A549 (cell line): ENCODE measurements at regions not wholly inside any gene's neighbourhood (a gene's known extent, or its start where the extent isn't known, plus 50 kb on each side); places are given as distances from the start of the nearest gene placed in this dataset.
"Not testable (repeated sequence)": the region's sequence is repeated elsewhere in the genome, so short reads cannot be mapped to it uniquely, and the experiment has no call there.

Experiments
- ATAC-seq, 2 experiments: fragments of 200-7000 bp in 1 of 2; fragments of >200 bp in 1 of 2; cut with Nextera tagmentation in 1 of 2; cut with Tn5 transposase in 1 of 2; 3 replicates each; pipeline versions ENCODE4 v1.8.0 to v1.9.1; 2018 to 2020; ENCODE audit warnings: mild to moderate bottlenecking in 1 of 2, moderate library complexity in 1 of 2
- CTCF ChIA-PET: fragments of 300-600 bp; sonication (Branson Sonifier 250); formaldehyde crosslinking; extraction: SDS; loops from one replicate; lab custom pipeline; 2021; ENCODE audit warnings: antibody characterized with exemption, inconsistent platforms; lab: Yijun Ruan, JAX
- POLR2A ChIA-PET: fragments of 350-600 bp; formaldehyde crosslinking; extraction: SDS; loops from one replicate; lab custom pipeline; 2021; ENCODE audit warnings: antibody characterized with exemption, inconsistent platforms; lab: Yijun Ruan, JAX
- DNase-seq, 2 experiments: peaks; one replicate each; pipeline versions ENCODE4 v3.0.0 to v3.0.0-alpha.2; 2011 to 2016; ENCODE audit warnings: low read depth in 1 of 2, low spot score in 1 of 2
- FAIRE-seq: peaks from 2 replicates; lab custom pipeline; 2011; peaks lifted over from hg19 to GRCh38; lab: Jason Lieb, UNC
- H3K27ac ChIP-seq, 2 experiments: fragments of >200 bp; sonication (Bioruptor Twin); formaldehyde crosslinking; 3 replicates each; pipeline ENCODE4 v1.5.1; 2016 to 2017
- H3K4me1 ChIP-seq: fragments of >200 bp; sonication (Bioruptor Twin); formaldehyde crosslinking; 3 replicates; pipeline ENCODE4 v1.6.1; 2016
- H3K4me2 ChIP-seq: fragments of >200 bp; sonication (Bioruptor Twin); formaldehyde crosslinking; 3 replicates; pipeline ENCODE4 v1.6.1; 2016
- H3K4me3 ChIP-seq: fragments of >200 bp; sonication (Bioruptor Twin); formaldehyde crosslinking; 3 replicates; pipeline ENCODE4 v1.5.1; 2016
- H3K9me3 ChIP-seq: fragments of >200 bp; sonication (Bioruptor Twin); formaldehyde crosslinking; 3 replicates; pipeline ENCODE4 v1.6.1; 2016
- BHLHE40 ChIP-seq: IDR thresholded peaks from 2 replicates; pipeline ENCODE4 v1.6.1; 2012; ENCODE audit warnings: low read depth, low read length, inconsistent platforms
- CHD4 ChIP-seq: fragments of 200-600 bp; sonication (generic); IDR thresholded peaks from 2 replicates; pipeline ENCODE4 v1.6.1; 2016; ENCODE audit warnings: antibody characterized with exemption, mild to moderate bottlenecking, borderline replicate concordance
- EHF ChIP-seq: fragments of 250-450 bp; sonication (Bioruptor Pico); IDR thresholded peaks from 2 replicates; pipeline ENCODE4 v1.5.0; 2020; ENCODE audit warnings: mild to moderate bottlenecking
- ELK1 ChIP-seq: fragments of 150-350 bp; IDR thresholded peaks from 2 replicates; pipeline ENCODE4 v1.6.1; 2014; ENCODE audit warnings: low read depth, mild to moderate bottlenecking, low read length
- FOSL2 ChIP-seq, 2 experiments: fragments of 450-650 bp in 1 of 2; fragments of >200 bp in 1 of 2; sonication (Bioruptor Twin) in 1 of 2; formaldehyde crosslinking; IDR thresholded peaks; 2 replicates each; pipeline versions ENCODE4 v1.5.0 to v1.6.1; 2016 to 2020; ENCODE audit warnings: mild to moderate bottlenecking in 1 of 2, moderate library complexity in 1 of 2
- HES2 ChIP-seq: fragments of >200 bp; sonication (Bioruptor Twin); formaldehyde crosslinking; IDR thresholded peaks from 2 replicates; pipeline ENCODE4 v1.6.1; 2016
- HEYL ChIP-seq: fragments of 250-450 bp; sonication (Bioruptor Pico); IDR thresholded peaks from 2 replicates; pipeline ENCODE4 v1.8.0; 2021; ENCODE audit warnings: mild to moderate bottlenecking, moderate library complexity
- JUN ChIP-seq, 2 experiments: fragments of >200 bp; sonication (Bioruptor Twin); formaldehyde crosslinking; IDR thresholded peaks; 2 replicates in 1 of 2; 3 replicates in 1 of 2; pipeline ENCODE4 v1.6.1; 2016 to 2017
- KDM1A ChIP-seq: fragments of 200-600 bp; sonication (generic); IDR thresholded peaks from 2 replicates; pipeline ENCODE4 v1.6.1; 2016; ENCODE audit warnings: low read depth, mild to moderate bottlenecking
- MAFK ChIP-seq: fragments of 450-650 bp; IDR thresholded peaks from 2 replicates; pipeline ENCODE4 v1.6.1; 2014; ENCODE audit not compliant: partially characterized antibody
- MAX ChIP-seq: IDR thresholded peaks from 2 replicates; pipeline ENCODE4 v1.6.1; 2012
- NPAS2 ChIP-seq: fragments of 250-450 bp; sonication (Bioruptor Pico); IDR thresholded peaks from 2 replicates; pipeline ENCODE4 v1.8.0; 2022; ENCODE audit warnings: mild to moderate bottlenecking, moderate library complexity, borderline replicate concordance
- NR3C1 ChIP-seq: fragments of >200 bp; sonication (Bioruptor Twin); formaldehyde crosslinking; IDR thresholded peaks from 3 replicates; pipeline ENCODE4 v1.6.1; 2017
- PHF8 ChIP-seq: fragments of 200-600 bp; sonication (generic); IDR thresholded peaks from 2 replicates; pipeline ENCODE4 v1.6.1; 2016; ENCODE audit warnings: low read depth, mild to moderate bottlenecking, antibody characterized with exemption, moderate library complexity, borderline replicate concordance
- POLR2AphosphoS2 ChIP-seq: conservative IDR thresholded peaks from 2 replicates; pipeline ENCODE4 v1.6.1; 2012; ENCODE audit warnings: low read length, improper control_type of control experiment, inconsistent platforms
- SREBF2 ChIP-seq: fragments of 450-650 bp; IDR thresholded peaks from 2 replicates; pipeline ENCODE4 v1.6.1; 2014; ENCODE audit warnings: mild to moderate bottlenecking, moderate library complexity
- ZNF302 ChIP-seq: fragments of 250-450 bp; sonication (Bioruptor Pico); IDR thresholded peaks from 2 replicates; pipeline ENCODE4 v1.9.0; 2021; ENCODE audit warnings: inconsistent platforms, mild to moderate bottlenecking, moderate library complexity
- ZSCAN20 ChIP-seq: fragments of 250-450 bp; sonication (Bioruptor Pico); IDR thresholded peaks from 2 replicates; pipeline ENCODE4 v1.8.0; 2022; ENCODE audit warnings: mild to moderate bottlenecking, moderate library complexity
- WGBS: methylation state at CpG from one replicate; pipeline ENCODE4 v1.1.6; 2017; ENCODE audit errors: missing lambda C conversion rate; 5-methylcytosine and 5-hydroxymethylcytosine counted together
- TF ChIP-seq, protein P1 (sequence below): fragments of >200 bp; sonication (Bioruptor Twin); formaldehyde crosslinking; IDR thresholded peaks from 3 replicates; pipeline ENCODE4 v1.5.1; 2016

- whole genome bisulfite sequencing: 0% methylated on average over 2 of the region's 2 CpGs
- POLR2A ChIA-PET: no interaction called here
- ATAC-seq: no peak
Observed at GRCh38 chr6:159414711-159415110, 245.5 kb downstream of the FNDC1 start.

GRCh38 chr6:159407211-159407780 is 238.1 kb downstream of the FNDC1 start:
- H3K27ac ChIP-seq, ATAC-seq, H3K4me1 ChIP-seq, H3K4me2 ChIP-seq, DNase-seq, H3K9me3 ChIP-seq, CTCF ChIA-PET, H3K4me3 ChIP-seq, FAIRE-seq: not testable (repeated sequence)
- POLR2A ChIA-PET: interaction anchor here (0.6 kb wide), 1 partner anchor 9 kb away, joined by 3 read pairs; no protein-coding TSS in a partner anchor
- WGBS: 35% methylated on average over 2 of the region's 41 CpGs

More at GRCh38 chr6:159414711-159415110, 245.5 kb downstream of the FNDC1 start:
- H3K4me1 ChIP-seq: no peaks in the 10 kb centered on the region
- TF ChIP-seq ZSCAN20 (CRISPR knock-in tag): no peak
- TF ChIP-seq HEYL (CRISPR knock-in tag): no peak
- TF ChIP-seq PHF8: no peak
- TF ChIP-seq FOSL2 (IDR thresholded peaks at IDR 0.05): no peak
- no peak for TF ChIP-seq FOSL2 (CRISPR knock-in tag; IDR thresholded peaks at IDR 0.05)
- no peak for TF ChIP-seq HES2
- TF ChIP-seq ELK1: no peak
- no peak for TF ChIP-seq ZNF302 (CRISPR knock-in tag)
- TF ChIP-seq CHD4: no peak
- no peak for TF ChIP-seq MAX
- TF ChIP-seq POLR2AphosphoS2: no peak
- TF ChIP-seq, protein P1, sequence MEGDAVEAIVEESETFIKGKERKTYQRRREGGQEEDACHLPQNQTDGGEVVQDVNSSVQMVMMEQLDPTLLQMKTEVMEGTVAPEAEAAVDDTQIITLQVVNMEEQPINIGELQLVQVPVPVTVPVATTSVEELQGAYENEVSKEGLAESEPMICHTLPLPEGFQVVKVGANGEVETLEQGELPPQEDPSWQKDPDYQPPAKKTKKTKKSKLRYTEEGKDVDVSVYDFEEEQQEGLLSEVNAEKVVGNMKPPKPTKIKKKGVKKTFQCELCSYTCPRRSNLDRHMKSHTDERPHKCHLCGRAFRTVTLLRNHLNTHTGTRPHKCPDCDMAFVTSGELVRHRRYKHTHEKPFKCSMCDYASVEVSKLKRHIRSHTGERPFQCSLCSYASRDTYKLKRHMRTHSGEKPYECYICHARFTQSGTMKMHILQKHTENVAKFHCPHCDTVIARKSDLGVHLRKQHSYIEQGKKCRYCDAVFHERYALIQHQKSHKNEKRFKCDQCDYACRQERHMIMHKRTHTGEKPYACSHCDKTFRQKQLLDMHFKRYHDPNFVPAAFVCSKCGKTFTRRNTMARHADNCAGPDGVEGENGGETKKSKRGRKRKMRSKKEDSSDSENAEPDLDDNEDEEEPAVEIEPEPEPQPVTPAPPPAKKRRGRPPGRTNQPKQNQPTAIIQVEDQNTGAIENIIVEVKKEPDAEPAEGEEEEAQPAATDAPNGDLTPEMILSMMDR: no peak
- no peak for TF ChIP-seq BHLHE40
- no peak for TF ChIP-seq MAFK
- no peak for TF ChIP-seq JUN (IDR thresholded peaks at IDR 0.05)
- DNase-seq: no peak
- H3K27ac ChIP-seq: no peak overlapping the region
- H3K4me3 ChIP-seq: no peak overlapping the region
- no peaks in the 10 kb centered on the region for H3K9me3 ChIP-seq
- no peak overlapping the region for H3K4me2 ChIP-seq
- CTCF ChIA-PET: interaction anchor here (1.5 kb wide), 1 partner anchor 240 kb away, joined by 5 read pairs; no protein-coding TSS in a partner anchor
- no peak for FAIRE-seq

DNA sequence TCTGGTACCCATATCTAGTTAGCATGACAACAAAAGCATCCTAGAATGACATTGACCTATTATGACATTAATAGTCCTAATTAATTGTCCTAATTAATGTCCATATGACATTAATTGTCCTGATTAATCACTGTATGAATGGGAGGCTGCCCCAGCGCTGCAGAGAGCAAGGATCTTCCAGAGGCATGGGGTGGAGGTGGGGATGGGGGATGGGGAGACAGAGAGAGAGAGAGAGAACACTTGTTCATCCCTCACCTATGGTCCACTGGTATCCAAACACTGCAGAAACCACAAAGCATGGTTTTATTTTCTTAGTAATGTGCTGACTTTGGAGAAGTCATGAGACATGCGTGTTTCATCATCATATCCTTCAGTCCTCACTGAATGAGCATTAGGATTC is 235.1 kb downstream of the FNDC1 start:
- no peak overlapping the region for H3K4me2 ChIP-seq
- H3K4me3 ChIP-seq: no peak overlapping the region
- H3K9me3 ChIP-seq: no peaks in the 10 kb centered on the region
- H3K27ac ChIP-seq: no peak overlapping the region
- no peaks in the 10 kb centered on the region for H3K4me1 ChIP-seq
- 0% methylated on average over 2 of the region's 2 CpGs for WGBS
- CTCF ChIA-PET: interaction anchor here (0.6 kb wide), 1 partner anchor 11 kb away, joined by 3 read pairs; no protein-coding TSS in a partner anchor
- FAIRE-seq (no peak), DNase-seq (no peak), ATAC-seq (no peak)
- TF ChIP-seq SREBF2 (no peak), EHF (CRISPR knock-in tag) (no peak), NPAS2 (CRISPR knock-in tag) (no peak), NR3C1 (no peak), KDM1A (no peak), HEYL (CRISPR knock-in tag) (no peak)
- POLR2A ChIA-PET: no interaction called here
